ENCODE measurements at regions not wholly inside any gene's neighbourhood (a gene's known extent, or its start where the extent isn't known, plus 50 kb on each side); places are given as distances from the start of the nearest gene placed in this dataset.

- no peak for DNase-seq (ENCODE audit: low read depth in 2 of 2)
These were observed 53.6 kb upstream of the TPM4 start for GRCh38 chr19:16022681-16023080.

DNA sequence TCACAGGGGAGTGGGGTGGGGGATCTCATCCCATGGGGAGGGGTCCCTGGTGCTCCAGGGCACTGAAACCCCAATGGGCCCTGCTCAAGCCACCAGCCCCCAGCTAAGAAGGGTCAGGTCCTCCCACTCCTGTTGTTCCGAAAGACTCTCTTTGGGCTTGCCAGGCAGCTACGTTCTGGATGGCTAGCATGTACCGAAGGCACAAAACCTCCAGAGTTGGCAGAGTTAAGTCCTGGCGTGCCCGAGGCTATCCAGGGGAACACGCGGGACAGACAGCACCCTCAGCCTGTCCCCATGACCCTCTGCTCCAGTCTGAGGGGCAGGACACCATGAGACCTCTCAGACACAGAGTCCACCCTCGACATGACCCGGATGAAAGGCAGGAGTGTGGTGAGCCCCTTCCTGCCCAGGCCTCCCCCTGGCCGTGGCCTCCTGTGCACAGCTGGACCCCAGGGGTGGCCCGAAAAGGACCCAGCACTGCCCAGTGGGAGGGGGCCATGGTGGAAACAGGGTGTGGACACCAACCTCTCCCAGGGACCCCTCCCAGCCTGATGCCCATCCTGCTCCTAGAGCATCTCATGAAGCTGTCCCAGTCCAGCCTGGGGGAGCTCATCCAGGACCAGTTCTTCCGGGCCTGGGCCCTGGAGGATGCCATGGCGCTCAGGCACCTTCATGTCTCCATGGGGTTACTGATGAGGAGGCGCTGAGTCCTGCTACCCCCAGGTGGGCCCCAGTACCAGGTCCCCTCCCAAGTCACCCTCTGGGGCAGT lies 53.0 kb upstream of the TPM4 start:
- DNase-seq (ENCODE audit: low read depth in 2 of 2): no peak

GRCh38 chr19:16024266-16025107 lies 51.8 kb upstream of the TPM4 start:
- no peak for DNase-seq (ENCODE audit: low read depth in 2 of 2)

GRCh38 chr19:16025108-16026101 lies 50.9 kb upstream of the TPM4 start:
- no peak for DNase-seq (ENCODE audit: low read depth in 2 of 2)

DNA sequence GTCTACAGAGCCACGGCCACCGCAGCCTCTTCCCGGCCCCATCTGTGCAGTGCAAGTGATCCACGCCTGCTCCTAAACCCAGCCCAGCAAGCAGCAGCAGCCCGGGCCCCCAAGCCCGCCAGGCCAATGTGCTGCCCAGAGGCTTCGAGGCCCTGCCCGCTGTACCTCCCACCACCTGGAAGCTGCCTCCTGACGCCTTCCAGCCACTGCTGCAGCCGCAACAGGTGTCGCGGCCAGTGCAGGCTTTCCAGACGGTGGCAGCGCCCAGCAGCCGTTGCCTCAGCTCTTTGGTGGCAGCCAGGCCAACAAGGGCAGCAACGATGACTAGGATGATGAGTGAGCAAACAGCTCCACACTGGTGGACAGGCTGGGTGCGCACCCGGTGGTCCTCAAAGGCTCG lies 50.2 kb upstream of the TPM4 start:
- DNase-seq (ENCODE audit: low read depth in 2 of 2): no peak

Data from stimulated activated CD8-positive, alpha-beta memory T cell treated with anti-CD3 and anti-CD28 coated beads, Interleukin-7, amount 100 ng/mL, for 4 hours (primary cell).